GM19463 (cell line): ENCODE measurements at regions not wholly inside any gene's neighbourhood (a gene's known extent, or its start where the extent isn't known, plus 50 kb on each side); places are given as distances from the start of the nearest gene placed in this dataset.

ENCODE experiments used
- ATAC-seq: cut with Tn5 transposase; IDR thresholded peaks from one replicate; pipeline ENCODE4 v1.9.1; 2021; ENCODE audit warnings: mild to moderate bottlenecking, moderate library complexity; ENCODE audit not compliant: unreplicated experiment

DNA sequence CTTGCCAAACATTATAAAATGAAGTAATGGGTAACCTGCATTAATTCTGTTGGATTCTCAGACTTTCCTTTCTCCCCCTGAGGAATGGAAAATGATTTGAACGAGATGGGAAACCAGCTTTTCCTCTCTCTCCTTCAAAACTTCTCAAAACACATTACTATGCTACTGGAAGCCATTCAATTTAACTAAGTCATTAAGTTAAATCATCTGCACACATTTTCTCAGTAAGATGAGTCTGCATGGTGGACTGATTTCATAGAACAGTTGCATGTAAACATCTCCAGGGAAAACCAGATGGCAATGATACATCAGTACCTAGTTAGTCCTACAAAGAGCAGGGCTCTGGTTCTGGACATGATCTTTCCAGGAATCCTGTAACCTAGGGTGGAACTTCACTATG lies 59.9 kb downstream of the BMP4 start:
- no peak for ATAC-seq

DNA sequence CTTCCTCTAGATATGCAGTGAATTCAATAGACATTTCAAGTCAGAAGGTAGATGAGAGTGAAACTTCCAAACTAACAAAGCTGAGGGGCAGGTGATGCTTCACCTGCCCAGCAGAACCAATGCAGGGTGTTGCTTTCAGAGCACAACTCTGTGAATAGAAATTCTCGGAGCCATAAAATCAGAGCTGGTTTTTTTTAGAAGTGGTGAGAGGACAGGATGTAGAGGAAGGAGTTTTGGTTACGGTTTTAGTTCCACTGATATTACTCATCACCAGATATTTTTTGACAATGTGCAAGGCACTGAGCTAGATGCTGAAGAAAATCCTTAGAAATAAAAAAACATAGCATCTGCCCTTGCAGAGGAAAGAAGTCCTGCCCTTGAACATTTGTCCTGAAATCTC lies 62.2 kb downstream of the BMP4 start:
- peak; percentile 70 for ATAC-seq

DNA sequence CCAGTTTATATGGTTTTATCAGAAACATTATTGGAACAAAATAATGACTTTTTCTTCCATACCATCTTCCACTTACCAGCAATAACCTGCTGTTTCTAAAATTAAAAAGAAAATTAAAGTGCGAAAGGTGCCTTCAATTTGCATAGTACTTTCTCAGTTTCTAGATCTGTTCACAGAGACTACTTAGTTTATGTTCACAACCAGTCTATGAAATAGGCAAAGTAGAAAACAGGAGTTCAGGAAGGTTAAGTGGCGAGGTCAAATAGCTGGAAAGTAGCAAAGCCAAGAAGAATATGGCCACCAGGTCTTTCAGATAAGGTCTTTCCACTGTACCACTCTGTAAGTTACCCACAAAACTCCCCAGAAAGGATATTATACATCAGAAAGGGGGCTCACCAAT lies 63.3 kb downstream of the BMP4 start:
- no peak for ATAC-seq

DNA sequence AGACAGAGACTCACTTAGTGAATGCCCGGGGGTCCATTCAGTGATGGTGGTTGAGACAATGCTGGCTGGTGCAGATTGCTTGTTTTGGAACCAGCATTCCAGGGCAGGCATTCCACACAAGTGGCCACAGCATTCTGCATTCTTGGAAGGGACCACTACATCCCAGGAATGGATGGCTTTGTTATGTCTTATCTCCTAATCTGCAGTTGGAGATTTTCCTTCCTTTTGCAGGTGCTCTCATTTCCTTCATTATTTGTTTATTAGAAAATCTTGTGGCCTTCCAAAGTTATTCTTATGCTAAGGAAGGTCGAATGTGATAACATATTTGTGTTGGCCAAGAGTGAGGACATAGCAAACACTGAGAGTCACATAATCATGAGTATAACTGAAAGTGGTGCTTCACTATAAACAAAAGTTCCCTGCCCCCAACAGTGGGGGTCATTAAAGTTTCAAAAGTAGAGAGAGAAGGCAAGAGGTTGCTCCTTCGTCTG lies 66.0 kb downstream of the BMP4 start:
- no peak for ATAC-seq

DNA sequence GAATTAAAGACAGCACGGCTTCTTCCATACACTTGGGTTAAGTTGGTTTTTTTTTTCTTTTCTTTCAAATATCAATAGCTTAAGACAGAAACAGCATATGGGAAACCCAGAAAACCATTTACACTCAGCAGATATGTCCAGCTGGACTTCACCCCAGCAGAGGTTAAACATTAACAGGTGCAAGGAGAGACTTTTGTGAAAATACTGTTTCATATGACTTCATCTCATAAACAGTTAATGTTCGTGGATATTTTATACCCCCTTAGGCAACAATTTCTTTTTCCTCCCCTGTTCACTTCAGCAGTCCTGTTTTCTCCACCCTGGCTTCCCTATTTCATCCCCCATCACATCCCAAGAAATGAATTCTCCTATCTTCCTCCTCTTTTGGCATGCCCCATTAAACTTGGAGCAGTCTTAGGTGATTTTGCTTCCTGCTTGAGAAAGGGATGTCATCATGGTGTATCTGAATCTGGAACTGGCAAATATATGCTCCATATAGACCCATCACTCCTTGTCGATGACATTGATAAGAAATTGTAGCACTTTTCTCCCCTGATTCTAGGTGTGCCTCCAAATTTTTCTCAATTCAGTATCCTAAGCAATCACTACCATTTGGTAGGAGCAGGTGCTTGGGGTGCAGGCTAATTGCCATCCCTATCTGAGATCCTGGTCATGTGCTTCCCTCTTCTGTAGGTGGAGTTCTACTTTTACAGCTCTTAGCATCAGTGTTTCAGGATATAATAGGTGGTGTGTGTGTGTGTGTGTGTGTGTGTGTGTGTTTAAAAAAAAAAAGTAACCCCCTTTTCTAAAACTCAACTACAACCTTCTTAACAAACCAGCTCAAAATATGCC lies 67.9 kb downstream of the BMP4 start:
- no peak for ATAC-seq

DNA sequence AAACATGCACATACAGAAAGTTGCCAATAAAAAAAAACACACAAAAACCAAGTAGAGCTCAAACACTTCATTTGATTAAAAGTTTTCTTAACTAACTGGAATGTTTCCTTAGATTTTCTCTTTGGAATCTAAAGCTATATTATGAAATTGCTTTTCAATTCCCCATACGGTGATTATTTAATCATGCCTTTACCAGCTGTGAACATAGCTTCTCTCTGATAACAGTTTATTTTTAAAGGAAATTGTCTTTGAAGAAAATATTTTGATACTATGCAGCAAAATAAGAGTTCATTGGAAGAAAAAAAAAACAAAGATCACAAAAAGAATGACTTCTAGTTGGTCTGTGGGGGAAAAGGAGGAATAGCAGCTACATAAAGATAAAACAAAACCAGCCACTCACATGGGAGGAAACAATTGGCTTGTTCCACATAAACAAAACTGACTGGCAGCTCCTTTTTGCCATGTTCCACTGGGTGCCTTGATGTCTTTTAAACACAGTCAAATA lies 71.4 kb downstream of the BMP4 start:
- no peak for ATAC-seq

DNA sequence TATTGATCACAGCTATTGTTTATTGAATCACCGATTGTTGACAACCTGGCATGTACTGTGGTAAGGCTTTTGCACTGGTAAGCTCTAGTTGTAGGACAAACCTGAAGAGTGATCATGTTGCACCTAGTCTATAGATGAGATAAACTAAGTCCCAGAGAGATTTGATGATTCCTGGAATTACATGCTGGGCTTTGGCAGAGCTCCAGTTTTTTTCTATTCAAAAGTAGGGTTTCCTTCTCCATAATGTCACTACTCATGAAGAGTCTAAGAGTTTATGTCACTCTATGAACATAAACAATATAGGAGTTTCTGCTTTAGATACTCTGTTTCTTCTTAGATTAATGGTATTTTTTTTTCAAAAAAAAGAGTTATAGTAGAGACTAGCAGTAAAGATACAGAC lies 72.0 kb downstream of the BMP4 start:
- no peak for ATAC-seq

DNA sequence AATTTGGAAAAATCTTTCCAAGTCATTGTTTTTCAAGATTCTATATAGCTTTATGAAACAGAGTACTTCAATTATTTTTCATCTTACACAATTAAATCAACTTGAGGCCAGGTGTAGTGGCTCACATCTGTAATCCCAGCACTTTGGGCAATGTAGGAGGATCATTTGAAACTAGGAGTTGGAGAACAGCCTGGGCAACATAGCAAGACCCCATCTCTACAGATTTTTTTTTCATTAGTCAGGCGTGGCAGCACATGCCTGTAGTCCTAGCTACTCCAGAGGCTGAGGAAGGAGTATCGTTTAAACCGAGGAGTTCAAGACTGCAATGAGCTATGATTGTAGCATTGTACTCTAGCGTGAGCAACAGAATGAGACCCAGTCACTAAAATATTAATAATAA lies 72.9 kb downstream of the BMP4 start:
- ATAC-seq, result no peak

DNA sequence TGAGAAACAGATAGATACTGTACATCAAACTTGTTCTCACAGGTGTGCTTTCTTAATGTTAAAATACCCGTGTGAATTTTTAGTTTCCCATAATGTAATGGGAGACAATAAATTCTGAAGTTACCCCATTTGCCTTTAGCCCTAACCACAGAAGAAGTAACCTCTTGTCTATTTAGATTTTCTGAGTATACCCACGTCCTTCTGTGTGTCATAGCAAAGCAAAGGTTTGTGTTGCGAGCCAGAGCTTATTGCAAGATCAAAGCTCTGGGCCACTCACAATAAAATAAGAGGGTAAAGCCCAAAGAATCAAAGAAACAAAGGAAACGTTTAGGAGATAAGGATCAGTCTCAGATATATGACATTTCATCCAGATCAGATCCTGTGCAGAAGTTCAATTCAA lies 73.9 kb downstream of the BMP4 start:
- no peak for ATAC-seq

DNA sequence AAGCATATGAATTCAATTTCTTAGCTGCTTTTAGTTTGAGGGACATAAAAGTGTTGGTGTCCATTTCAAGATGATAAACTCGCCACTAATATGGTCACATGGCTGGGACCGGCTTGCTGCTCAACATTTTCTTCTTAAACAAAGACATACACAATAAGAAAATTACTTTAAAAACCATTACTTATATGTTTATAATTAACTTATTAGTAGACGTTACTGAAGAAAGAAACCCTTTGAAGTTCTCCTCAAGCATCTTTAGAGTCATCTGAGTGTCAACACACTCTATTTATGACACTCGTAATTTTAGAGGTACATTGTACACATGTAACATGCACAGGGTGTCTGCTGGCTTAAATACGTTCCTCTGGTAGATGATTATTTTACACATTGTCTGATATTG lies 74.7 kb downstream of the BMP4 start:
- ATAC-seq, result no peak

DNA sequence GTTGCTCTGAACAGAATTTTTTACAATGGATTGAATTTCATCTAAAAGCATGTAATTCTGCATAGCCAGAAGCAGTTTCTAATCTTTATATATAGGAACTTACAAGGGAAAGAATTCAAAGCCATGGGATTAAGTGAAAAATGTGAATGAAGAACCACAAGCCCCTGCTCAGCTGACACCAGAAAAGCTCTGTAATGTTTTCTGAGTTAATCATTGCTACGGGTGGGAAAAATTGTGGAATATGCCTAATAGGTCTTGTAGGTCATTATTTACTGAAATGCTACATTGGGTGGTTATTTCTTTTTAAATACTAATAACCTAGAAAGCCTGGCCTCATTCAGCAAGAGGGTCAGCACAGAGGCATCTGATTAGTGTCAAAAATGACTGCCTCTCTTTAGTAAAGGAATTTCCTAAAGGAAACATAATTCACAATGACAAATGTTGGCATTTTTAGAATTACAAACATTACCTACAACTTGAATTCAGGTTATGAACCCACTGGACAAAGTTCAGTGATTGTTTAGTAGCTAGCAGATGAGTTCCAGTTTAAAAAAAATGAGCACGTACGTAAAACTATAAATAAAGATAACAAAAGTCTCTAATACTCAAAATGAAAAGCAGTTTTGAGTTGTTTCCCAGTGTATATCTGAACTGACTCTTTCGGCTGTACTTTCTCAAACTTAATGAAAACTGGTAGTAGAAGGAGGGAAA lies 75.3 kb downstream of the BMP4 start:
- no peak for ATAC-seq

DNA sequence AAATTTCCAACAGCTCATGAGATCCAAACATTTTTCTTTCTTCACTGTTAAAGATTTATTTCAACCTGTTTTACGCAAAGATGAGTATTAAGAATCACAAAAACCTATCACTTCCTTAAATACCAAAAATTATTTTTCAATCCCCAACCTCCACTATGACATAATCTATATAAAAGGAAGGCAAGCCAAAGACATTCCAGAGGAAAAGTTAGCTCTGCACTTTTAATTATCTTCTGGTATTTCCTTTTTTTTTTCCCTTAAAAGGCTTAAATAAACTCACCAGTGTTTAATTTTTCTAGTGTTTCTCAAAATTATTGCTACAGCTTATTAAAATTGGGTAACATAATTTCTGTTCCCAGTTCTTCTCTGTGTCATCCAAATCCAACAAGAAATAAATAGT lies 75.9 kb downstream of the BMP4 start:
- no peak for ATAC-seq

DNA sequence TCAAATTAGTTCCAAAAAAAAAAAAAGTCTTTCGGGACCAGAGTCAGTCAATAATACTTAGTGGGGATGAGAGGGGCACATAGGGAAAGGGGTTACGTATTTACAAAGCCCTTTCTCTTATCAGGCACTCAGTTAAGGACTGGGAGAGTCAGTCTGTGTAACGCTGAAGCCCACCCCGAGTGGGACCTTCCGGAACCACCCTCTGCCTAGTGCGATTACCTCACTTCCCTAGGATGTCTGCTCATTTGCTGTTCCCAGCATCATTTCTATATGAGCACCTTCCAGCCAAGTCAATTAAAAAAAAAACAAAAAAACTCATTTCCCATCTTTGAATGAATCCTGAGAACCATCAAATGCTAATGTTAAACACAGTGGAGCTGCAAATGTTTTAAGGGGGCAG lies 76.9 kb downstream of the BMP4 start:
- no peak for ATAC-seq

DNA sequence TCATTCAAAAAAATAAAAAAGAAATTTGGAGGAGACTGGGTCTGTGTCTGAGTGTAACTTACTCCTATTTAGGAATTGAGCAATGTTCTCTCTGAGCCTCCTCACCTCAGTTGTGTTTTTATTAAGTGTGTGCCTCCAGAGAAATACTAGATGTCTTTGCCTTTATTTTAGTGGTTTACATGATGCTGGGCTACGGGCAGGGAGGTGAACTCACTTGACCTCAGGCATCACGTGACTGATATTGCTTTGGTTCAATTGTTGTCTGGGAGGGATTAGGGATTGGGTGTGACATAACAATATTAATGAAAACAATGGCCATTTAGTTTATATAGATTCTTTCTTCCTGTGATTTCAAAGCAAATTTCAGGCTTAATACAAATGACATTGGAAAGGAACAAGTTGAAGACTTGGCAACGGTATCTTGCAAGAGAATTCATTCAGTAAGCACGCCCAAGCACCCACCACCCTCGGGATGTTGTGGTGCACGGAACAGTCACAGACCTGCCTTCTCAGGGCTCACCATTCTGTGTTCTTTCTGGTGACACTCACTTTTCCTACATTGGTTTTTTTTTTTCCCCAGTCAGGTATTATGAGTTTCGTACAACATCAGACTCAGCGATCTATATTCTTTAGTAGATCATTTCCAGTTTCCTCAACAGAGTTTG lies 77.5 kb downstream of the BMP4 start:
- ATAC-seq, result no peak

DNA sequence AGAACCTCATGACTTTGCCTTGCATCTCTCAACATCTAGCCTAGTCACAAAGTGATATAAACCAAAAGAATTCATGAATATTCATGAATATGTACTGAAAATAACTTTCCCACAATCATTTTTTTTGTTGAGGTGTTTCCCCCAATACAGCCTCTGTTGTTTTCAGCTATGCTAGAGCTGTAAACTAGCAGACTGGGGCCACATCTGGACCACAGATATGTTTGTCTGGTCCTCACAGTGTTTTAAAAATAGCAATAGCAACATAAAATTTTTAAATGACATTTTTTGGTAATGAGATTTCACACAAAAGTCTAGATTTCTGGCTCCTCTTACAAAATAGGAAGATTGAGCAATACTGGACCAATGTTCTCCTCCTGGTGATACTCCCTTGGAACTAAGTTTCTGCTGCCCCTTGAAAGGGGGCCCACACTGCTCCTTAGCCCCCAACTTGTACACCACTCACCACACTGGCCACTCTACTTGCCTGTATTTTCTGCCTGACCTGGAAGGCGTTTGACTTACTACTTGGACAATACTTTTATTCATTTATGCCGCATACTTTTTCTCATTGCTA lies 81.2 kb downstream of the BMP4 start:
- ATAC-seq, result no peak

DNA sequence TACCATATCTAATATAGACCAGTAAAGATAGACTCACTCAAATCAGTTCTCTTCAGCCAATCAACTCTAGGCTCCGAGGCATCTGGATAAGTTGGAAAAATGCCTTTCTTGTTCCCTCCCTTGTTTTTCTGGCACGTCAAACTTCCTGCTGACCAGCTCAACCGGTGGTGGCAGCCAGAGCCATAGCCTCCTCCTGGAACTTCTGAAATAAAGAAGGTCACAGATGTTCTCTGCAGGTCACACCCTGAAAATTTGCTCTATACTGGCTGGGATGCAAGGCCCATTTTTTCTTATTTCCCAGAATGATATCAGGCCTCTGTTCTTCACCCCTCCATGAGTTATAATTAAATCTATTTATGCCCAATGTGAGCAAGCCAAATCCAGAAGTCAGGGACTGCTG lies 81.9 kb downstream of the BMP4 start:
- ATAC-seq, result no peak

DNA sequence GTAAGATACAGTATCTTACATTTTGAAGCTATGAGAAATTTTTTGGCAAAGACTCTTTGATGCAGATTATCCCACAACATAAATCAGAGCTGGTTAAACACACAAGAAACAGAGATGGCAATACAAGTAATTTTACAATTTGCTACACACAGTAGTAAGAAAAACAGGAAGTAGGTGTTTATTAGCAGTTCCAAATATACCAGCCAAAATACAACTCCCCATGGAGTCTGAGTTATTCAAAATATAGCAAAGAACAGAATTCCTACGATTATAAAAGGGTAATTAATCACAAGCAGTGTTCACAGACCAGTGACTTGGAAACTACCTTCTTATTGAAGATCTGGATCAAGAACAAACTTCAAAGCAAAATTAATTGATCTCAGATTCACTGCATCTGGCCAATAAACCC lies 83.9 kb downstream of the BMP4 start:
- ATAC-seq, result no peak

DNA sequence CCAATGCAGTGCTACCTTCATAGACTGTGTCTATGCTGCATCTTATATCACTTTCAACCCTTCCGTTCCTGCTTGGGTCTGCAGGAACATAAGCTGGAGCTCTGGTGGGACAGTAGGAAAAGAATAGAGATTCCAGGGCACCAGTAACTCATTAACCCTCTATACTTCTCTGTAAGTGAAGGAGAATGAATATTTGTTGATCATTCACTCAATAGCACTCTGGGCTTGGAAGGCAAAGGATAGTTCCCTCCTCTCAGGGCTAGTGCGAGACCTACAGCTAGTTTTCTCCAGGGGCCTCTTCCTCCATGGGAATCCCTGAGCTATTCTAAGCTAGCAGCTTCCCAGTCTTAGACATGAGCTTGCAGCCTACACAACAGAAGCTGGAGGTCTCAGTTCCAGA lies 84.7 kb downstream of the BMP4 start:
- no peak for ATAC-seq

DNA sequence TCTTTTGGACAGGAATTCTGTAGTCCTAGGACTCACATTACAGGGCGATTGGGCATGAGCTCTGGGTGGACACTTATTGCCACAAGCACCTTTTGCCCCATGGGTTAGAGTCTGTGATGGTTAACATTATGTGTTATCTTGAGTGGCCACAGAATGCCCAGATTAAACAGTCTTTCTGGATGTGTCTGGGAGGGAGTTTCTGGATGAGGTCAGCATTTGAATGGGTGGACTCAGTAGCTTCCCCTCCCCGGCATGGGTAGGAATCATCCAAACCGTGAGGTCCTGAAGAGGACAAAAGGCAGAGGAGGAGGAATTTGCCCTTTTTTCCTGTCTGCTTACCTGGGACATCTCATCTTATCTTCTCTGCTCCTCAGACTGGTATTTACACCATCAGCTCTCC lies 85.6 kb downstream of the BMP4 start:
- no peak for ATAC-seq

DNA sequence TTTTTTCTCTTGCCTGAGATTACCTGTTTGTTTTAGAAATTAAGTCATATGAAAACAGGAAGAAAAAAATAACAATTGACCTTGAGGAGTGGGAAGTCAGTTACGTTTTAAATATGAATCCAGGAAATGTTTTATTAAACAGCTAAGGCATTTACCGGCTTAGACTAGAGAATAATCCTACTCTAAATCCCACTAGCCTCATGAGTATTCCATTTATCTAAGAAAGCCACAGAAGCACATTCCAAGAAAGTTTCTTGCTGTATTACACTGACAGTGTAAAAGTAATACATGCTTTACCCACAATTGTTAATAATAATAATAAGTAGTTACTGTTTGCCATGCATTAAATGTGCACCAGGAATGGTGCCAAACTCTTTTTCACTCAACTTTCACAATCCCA lies 90.9 kb downstream of the BMP4 start:
- no peak for ATAC-seq

DNA sequence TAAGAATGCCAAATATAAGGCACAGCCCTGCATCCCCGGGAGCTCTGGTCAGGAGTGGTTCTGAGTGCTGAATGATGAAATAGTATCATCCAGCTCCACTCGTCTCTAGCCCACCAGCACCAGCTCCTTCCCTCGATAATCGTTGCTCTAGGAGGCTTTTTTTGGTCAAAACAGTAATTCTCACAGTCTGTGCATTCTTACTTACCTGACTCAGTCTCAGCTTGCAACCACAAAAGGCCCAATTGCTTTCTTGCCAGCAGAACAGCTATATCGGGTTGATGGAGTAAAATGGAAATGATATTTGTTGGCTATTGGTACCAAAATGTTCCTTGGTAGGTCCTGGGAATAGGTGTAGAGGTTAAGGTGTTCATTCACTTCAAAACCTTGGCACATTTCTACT lies 94.8 kb downstream of the BMP4 start:
- ATAC-seq, result no peak
